Tibial artery (tissue), 4 donors: ENCODE measurements at regions not wholly inside any gene's neighbourhood (a gene's known extent, or its start where the extent isn't known, plus 50 kb on each side); places are given as distances from the start of the nearest gene placed in this dataset.

ENCODE experiments used
- DNase-seq, 2 donors: peaks; one replicate each; pipeline ENCODE4 v3.0.0-alpha.2; 2019
- H3K27ac ChIP-seq, 2 donors: fragments of 200-600 bp; sonication (generic) in 1 of 2; 1 replicate in 1 of 2; 2 replicates in 1 of 2; pipeline ENCODE4 v1.5.1; 2018 to 2019; ENCODE audit warnings: mild to moderate bottlenecking in 1 of 2
- H3K27me3 ChIP-seq, 2 donors: fragments of 200-600 bp; sonication (generic) in 1 of 2; one replicate each; pipeline versions ENCODE4 v1.5.1 to v1.6.0; 2016 to 2019
- H3K36me3 ChIP-seq, 3 donors: fragments of 200-600 bp; sonication (generic) in 2 of 3; one replicate each; pipeline ENCODE4 v1.5.1; 2016 to 2019; ENCODE audit warnings: mild to moderate bottlenecking in 2 of 3
- H3K4me1 ChIP-seq, 4 donors: fragments of 200-600 bp; sonication (generic) in 2 of 4; 1 replicate in 3 of 4; 2 replicates in 1 of 4; pipeline ENCODE4 v1.5.1; 2016 to 2019
- H3K4me3 ChIP-seq, 2 donors: fragments of 200-600 bp; sonication (generic) in 1 of 2; 1 replicate in 1 of 2; 2 replicates in 1 of 2; pipeline ENCODE4 v1.5.1; 2018 to 2019; ENCODE audit warnings: mild to moderate bottlenecking in 2 of 2
- H3K9me3 ChIP-seq, 3 donors: fragments of 200-600 bp; sonication (generic) in 1 of 3; one replicate each; pipeline ENCODE4 v1.5.1; 2016 to 2019
- CTCF ChIP-seq, 2 experiments: fragments of 200-600 bp in 1 of 2; fragments of 450-650 bp in 1 of 2; IDR thresholded peaks; one replicate each; pipeline ENCODE4 v1.5.1; 2017 to 2019; ENCODE audit warnings: antibody characterized with exemption in 2 of 2, mild to moderate bottlenecking in 1 of 2, moderate library complexity in 1 of 2
- intact Hi-C: fragments of 100-400 bp; cut with DNase I; formaldehyde crosslinking; loops from one replicate; pipeline ENCODE4 v1.15.0; 2023; ENCODE audit warnings: low total_unique reads

DNA sequence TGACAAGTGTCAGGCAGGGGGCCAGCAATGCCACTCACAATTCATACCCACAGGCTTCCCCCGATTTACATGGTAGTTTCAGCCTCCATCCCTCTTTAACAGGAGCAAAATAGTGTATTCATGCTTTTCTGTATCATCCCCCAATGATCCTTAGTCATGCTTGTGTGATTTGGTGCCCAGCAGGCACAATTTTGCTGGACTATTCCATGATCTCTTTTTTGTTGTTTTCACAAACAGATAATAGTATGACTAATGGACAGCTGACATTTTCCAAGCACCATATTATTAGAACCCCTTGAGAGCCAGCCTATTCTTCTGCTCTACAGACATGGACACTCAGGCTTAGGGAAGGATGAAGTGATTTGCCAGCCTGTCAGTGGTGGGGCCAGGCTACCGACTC, 128.2 kb upstream of the RIPOR2 start:
- no peak for DNase-seq
- Histone ChIP-seq H3K4me3 (no peak overlapping the region), H3K36me3 (no peaks in the 10 kb centered on the region), H3K9me3 (no peaks in the 10 kb centered on the region), H3K27me3 (no peaks in the 10 kb centered on the region), H3K4me1 (no peaks in the 10 kb centered on the region), H3K27ac (no peak overlapping the region)
- intact Hi-C loops, result loop anchor here (10.0 kb wide), 1 partner anchor 479 kb away; no protein-coding TSS in a partner anchor
- no peak for TF ChIP-seq CTCF (IDR thresholded peaks at IDR 0.05)

GRCh38 chr6:25065666-25066065, 129.9 kb upstream of the RIPOR2 start:
- intact Hi-C loops, result loop anchor here (10.0 kb wide), 1 partner anchor 481 kb away; no protein-coding TSS in a partner anchor
- Histone ChIP-seq H3K9me3 (no peaks in the 10 kb centered on the region), H3K27me3 (no peaks in the 10 kb centered on the region), H3K4me1 (no peaks in the 10 kb centered on the region), H3K4me3 (no peak overlapping the region), H3K36me3 (no peaks in the 10 kb centered on the region), H3K27ac (no peak overlapping the region)
- no peak for TF ChIP-seq CTCF (IDR thresholded peaks at IDR 0.05)
- no peak for DNase-seq

DNA sequence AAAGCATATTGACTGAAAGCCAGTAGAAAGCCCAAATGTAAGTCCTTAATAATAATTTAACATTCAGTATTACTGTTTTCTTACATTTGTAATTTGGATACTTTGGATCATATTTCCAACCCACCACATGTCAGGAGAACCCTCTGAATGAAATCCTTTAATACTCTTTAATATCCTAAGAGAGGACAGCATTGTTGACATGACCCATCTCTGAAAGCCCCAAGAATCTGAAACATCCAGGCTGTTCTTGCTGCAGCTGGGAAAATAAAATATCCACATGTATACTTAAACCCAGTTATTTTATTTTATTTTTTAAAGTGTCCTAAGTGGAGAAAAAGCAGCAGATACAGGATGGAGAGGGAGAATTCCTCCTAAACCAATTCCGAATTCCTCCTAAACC, 130.8 kb upstream of the RIPOR2 start:
- intact Hi-C loops, result loop anchor here (10.0 kb wide), 1 partner anchor 482 kb away; no protein-coding TSS in a partner anchor
- no peak for TF ChIP-seq CTCF (IDR thresholded peaks at IDR 0.05)
- Histone ChIP-seq H3K36me3 (no peaks in the 10 kb centered on the region), H3K27ac (no peak overlapping the region), H3K9me3 (no peaks in the 10 kb centered on the region), H3K27me3 (no peaks in the 10 kb centered on the region), H3K4me1 (no peaks in the 10 kb centered on the region), H3K4me3 (no peak overlapping the region)
- no peak for DNase-seq

GRCh38 chr6:25068866-25069265, 133.1 kb upstream of the RIPOR2 start:
- no peak for DNase-seq
- no peak overlapping the region for H3K27ac ChIP-seq
- no peaks in the 10 kb centered on the region for H3K4me1 ChIP-seq
- intact Hi-C loops, result loop anchor here (10.0 kb wide), 1 partner anchor 484 kb away; no protein-coding TSS in a partner anchor
- no peak overlapping the region for H3K4me3 ChIP-seq
- no peaks in the 10 kb centered on the region for H3K36me3 ChIP-seq
- TF ChIP-seq CTCF (IDR thresholded peaks at IDR 0.05), result no peak
- H3K27me3 ChIP-seq, result no peaks in the 10 kb centered on the region
- no peaks in the 10 kb centered on the region for H3K9me3 ChIP-seq

DNA sequence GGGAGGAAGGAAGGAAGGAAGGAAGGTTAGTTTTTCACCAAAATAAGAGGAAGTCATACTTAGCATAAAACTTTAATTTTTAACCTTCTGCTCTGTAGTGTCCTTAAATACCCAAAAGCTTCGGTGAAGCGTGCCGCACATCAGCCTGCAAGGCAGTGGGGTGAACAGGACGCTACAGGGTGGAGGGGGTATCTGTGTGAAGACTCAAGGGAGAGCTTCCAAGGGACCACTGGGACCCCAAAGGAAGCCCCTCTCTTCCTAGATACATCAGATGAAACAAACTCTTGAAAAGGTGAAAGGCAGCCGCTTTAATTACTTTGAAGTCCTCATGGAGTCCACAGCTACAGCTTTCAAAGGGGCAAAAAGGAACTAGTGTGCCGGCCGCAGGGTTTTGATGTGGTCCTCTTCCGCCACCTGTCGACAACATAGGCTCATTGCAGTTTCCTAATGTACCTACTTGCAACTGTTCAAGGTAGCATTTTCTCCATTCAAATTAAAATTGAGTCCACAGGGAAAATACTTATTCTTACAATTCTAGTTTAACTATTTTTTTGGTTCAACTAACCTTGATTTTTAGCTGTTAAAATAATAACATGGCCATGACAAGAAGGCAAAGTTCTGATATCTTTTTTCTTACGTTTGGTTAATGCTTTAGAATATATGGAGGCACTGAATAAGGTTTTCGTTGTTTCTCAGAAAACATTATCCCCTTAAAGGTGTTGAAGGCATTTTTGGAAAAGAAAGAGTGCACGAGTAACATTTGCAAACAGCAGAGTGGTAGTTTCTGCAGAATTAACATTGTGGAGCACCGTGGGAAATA, 135.0 kb upstream of the RIPOR2 start:
- Histone ChIP-seq H3K4me3 (no peak overlapping the region), H3K27me3 (no peaks in the 10 kb centered on the region), H3K4me1 (no peaks in the 10 kb centered on the region), H3K27ac (no peak overlapping the region), H3K36me3 (no peaks in the 10 kb centered on the region), H3K9me3 (no peaks in the 10 kb centered on the region)
- intact Hi-C loops, result loop anchor here (2.0 kb wide), 1 partner anchor 214 kb away; no protein-coding TSS in a partner anchor
- peak; percentile 80 to 86 for DNase-seq
- peak; percentile 88 to 90 for TF ChIP-seq CTCF (IDR thresholded peaks at IDR 0.05)
